GM23248 (cell line): ENCODE measurements at regions not wholly inside any gene's neighbourhood (a gene's known extent, or its start where the extent isn't known, plus 50 kb on each side); places are given as distances from the start of the nearest gene placed in this dataset.
A peak's percentile ranks its signal among the peaks of the same experiment; 100 is the strongest.

Experiments
- DNase-seq: peaks from one replicate; pipeline ENCODE4 v3.0.0-alpha.2; 2015
- H2AFZ ChIP-seq: fragments of 200-600 bp; sonication (generic); 2 replicates; pipeline ENCODE4 v1.6.1; 2016; ENCODE audit warnings: antibody characterized with exemption
- H3F3A ChIP-seq: fragments of 200-600 bp; sonication (generic); 2 replicates; pipeline ENCODE4 v1.6.1; 2016; ENCODE audit warnings: mild to moderate bottlenecking, antibody characterized with exemption, mixed run types; ENCODE audit not compliant: insufficient read depth
- H3K27ac ChIP-seq: fragments of 200-600 bp; sonication (generic); 2 replicates; pipeline ENCODE4 v1.5.1; 2016; ENCODE audit warnings: mild to moderate bottlenecking
- H3K27me3 ChIP-seq: fragments of 200-600 bp; sonication (generic); replicated peaks from 2 replicates; pipeline ENCODE4 v1.6.1; 2016; ENCODE audit warnings: mild to moderate bottlenecking; ENCODE audit not compliant: insufficient read depth
- H3K36me3 ChIP-seq: fragments of 200-600 bp; sonication (generic); 2 replicates; pipeline ENCODE4 v1.6.1; 2016; ENCODE audit warnings: low read depth, mild to moderate bottlenecking
- H3K4me1 ChIP-seq: fragments of 200-600 bp; sonication (generic); 2 replicates; pipeline ENCODE4 v1.6.1; 2016; ENCODE audit warnings: mild to moderate bottlenecking; ENCODE audit not compliant: insufficient read depth
- H3K4me2 ChIP-seq: fragments of 200-600 bp; sonication (generic); one replicate; pipeline ENCODE4 v1.6.1; 2016; ENCODE audit warnings: mild to moderate bottlenecking; ENCODE audit not compliant: unreplicated experiment
- H3K4me3 ChIP-seq: fragments of 200-600 bp; sonication (generic); 2 replicates; pipeline ENCODE4 v1.5.1; 2016; ENCODE audit warnings: mild to moderate bottlenecking
- H3K79me2 ChIP-seq: fragments of 200-600 bp; sonication (generic); 2 replicates; pipeline ENCODE4 v1.6.1; 2016; ENCODE audit warnings: mild to moderate bottlenecking; ENCODE audit not compliant: insufficient read depth
- H3K9ac ChIP-seq: fragments of 200-600 bp; sonication (generic); 2 replicates; pipeline ENCODE4 v1.6.1; 2016; ENCODE audit warnings: mild to moderate bottlenecking
- H3K9me2 ChIP-seq: fragments of 200-600 bp; sonication (generic); 2 replicates; pipeline ENCODE4 v1.6.1; 2016; ENCODE audit warnings: mixed run types, mild to moderate bottlenecking, moderate library complexity; ENCODE audit not compliant: insufficient read depth
- H3K9me3 ChIP-seq: fragments of 200-600 bp; sonication (generic); one replicate; pipeline ENCODE4 v1.6.1; 2017; ENCODE audit warnings: low read depth
- H4K20me1 ChIP-seq: fragments of 200-600 bp; sonication (generic); 2 replicates; pipeline ENCODE4 v1.6.0; 2016; ENCODE audit not compliant: insufficient read depth
- EZH2 ChIP-seq: fragments of 200-600 bp; sonication (generic); IDR thresholded peaks from 2 replicates; pipeline ENCODE4 v1.6.1; 2018; ENCODE audit warnings: antibody characterized with exemption, mild to moderate bottlenecking; ENCODE audit not compliant: insufficient read depth, poor library complexity, severe bottlenecking
- EZH2phosphoT487 ChIP-seq: fragments of 200-600 bp; sonication (generic); IDR thresholded peaks from 2 replicates; pipeline ENCODE4 v1.6.1; 2018; ENCODE audit warnings: antibody characterized with exemption, moderate library complexity, mild to moderate bottlenecking, low read depth; ENCODE audit not compliant: insufficient read depth
- WGBS, 2 experiments: methylation state at CpG; one replicate each; pipeline ENCODE4 v1.1.6; 2015 to 2017; ENCODE audit warnings: low lambda C conversion rate in 2 of 2, low coverage in 1 of 2; ENCODE audit errors: missing lambda C conversion rate in 2 of 2; 5-methylcytosine and 5-hydroxymethylcytosine counted together
- in situ Hi-C: fragments of 300-500 bp; cut with MboI; formaldehyde crosslinking; loops from 2 replicates; pipeline ENCODE4 v1.15.0; 2020

DNA sequence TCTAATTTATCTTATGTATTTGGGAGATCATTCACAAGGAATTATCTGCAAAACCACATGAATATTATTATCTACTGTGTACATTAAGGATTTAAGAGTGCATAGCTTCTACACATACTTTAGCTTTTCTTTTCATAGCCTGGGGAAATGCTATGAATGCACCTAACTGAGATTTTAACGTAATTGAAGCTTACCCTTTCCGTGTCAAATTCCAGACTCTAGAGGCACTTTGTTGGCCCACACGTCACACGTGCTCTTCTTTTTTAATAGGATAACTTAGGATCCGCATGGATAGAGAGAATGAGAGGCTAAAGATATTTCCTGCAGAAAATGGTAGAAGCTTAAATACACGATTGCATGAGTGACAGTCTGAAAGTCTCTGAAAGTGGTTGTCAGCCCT lies 481.1 kb downstream of the PCNX1 start:
- WGBS, 2 experiments = 97% methylated on average over 6 of the region's 6 CpGs
- Histone ChIP-seq H2AFZ (no peak overlapping the region), H3F3A (no peaks in the 10 kb centered on the region; the same call in 1 of the 2 replicates), H3K36me3 (no peaks in the 10 kb centered on the region), H3K27me3 (no peaks in the 10 kb centered on the region), H3K79me2 (peaks cover 100% of the 10 kb centered on the region), H3K4me1 (peaks cover 8% of the 10 kb centered on the region; the same call in 1 of the 2 replicates), H3K4me3 (no peak overlapping the region), H3K9me3 (no peaks in the 10 kb centered on the region), H3K9me2 (no peaks in the 10 kb centered on the region), H3K4me2 (no peak overlapping the region), H3K9ac (no peak overlapping the region), H3K27ac (no peak overlapping the region), H4K20me1 (no peaks in the 10 kb centered on the region; the same call in 1 of the 2 replicates)
- TF ChIP-seq EZH2 = no peak
- TF ChIP-seq EZH2phosphoT487 = no peak
- DNase-seq = no peak
- in situ Hi-C loops = no loop called here

DNA sequence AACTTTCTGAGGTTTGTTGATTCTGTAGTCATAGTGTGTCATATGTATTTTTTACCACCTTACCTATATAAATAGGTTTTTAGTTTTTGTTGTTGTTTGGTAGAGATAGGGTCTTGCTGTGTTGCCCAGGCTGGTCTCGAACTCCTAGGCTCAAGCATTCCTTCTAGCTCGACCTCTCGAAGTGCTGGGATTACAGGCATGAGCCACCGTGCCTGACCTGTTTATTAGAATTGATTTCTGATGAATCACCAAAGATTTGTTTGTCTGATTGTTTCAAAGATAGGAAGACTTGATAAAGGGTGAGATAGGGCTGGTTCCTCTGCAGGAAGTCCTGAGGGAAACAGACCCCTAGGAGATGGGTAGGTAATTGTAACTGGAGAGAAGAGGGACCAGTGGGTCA lies 481.6 kb downstream of the PCNX1 start:
- TF ChIP-seq EZH2phosphoT487 = no peak
- no peak for TF ChIP-seq EZH2
- H3F3A ChIP-seq = no peaks in the 10 kb centered on the region; the same call in 1 of the 2 replicates
- no peak overlapping the region for H2AFZ ChIP-seq
- peaks cover 100% of the 10 kb centered on the region for H3K79me2 ChIP-seq
- no peak overlapping the region for H3K9ac ChIP-seq
- in situ Hi-C loops = no loop called here
- no peak overlapping the region for H3K4me3 ChIP-seq
- no peaks in the 10 kb centered on the region for H3K36me3 ChIP-seq
- no peak overlapping the region for H3K27ac ChIP-seq
- H3K4me2 ChIP-seq = no peak overlapping the region
- no peaks in the 10 kb centered on the region for H3K27me3 ChIP-seq
- no peak for DNase-seq
- WGBS, 2 experiments = 90 to 94% methylated on average over 4 of the region's 4 CpGs
- peaks cover 6% of the 10 kb centered on the region; the same call in 1 of the 2 replicates for H3K4me1 ChIP-seq
- H3K9me2 ChIP-seq = no peaks in the 10 kb centered on the region
- H4K20me1 ChIP-seq = no peaks in the 10 kb centered on the region; the same call in 1 of the 2 replicates
- no peaks in the 10 kb centered on the region for H3K9me3 ChIP-seq

DNA sequence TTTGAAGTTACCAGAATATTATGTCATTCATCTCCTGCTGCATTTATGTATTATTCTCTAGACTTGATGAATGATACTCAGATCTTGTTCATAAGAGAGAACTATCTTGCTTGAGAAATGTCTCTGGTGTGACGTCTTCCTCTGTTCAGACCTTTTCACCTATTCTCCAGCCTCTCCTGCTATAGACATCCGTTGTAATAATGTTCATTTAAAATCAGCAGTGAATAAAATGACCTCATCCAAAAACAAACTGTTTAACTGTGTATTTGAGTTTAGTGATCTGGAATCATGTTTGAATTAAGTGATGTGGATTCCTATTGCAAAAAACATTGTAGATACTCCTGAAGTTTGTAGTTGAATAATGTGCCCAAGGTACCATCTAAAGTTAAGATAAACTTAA lies 487.1 kb downstream of the PCNX1 start:
- Histone ChIP-seq H3K4me2 (no peak overlapping the region), H3K79me2 (peaks cover 100% of the 10 kb centered on the region), H3K9me2 (no peaks in the 10 kb centered on the region), H3K9ac (peak overlapping the region; percentile 7; the same call in 1 of the 2 replicates), H3K4me3 (no peak overlapping the region), H3K36me3 (no peaks in the 10 kb centered on the region), H3K27me3 (no peaks in the 10 kb centered on the region), H3F3A (peaks cover 6% of the 10 kb centered on the region; the same call in 1 of the 2 replicates), H2AFZ (no peak overlapping the region), H4K20me1 (no peaks in the 10 kb centered on the region; the same call in 1 of the 2 replicates), H3K27ac (peak overlapping the region; percentile 44; the same call in 1 of the 2 replicates), H3K9me3 (no peaks in the 10 kb centered on the region), H3K4me1 (peaks cover 12% of the 10 kb centered on the region)
- DNase-seq = no peak
- WGBS, 2 experiments = 49 to 55% methylated on average over 2 of the region's 2 CpGs
- in situ Hi-C loops = no loop called here
- TF ChIP-seq EZH2 (no peak), EZH2phosphoT487 (no peak)

DNA sequence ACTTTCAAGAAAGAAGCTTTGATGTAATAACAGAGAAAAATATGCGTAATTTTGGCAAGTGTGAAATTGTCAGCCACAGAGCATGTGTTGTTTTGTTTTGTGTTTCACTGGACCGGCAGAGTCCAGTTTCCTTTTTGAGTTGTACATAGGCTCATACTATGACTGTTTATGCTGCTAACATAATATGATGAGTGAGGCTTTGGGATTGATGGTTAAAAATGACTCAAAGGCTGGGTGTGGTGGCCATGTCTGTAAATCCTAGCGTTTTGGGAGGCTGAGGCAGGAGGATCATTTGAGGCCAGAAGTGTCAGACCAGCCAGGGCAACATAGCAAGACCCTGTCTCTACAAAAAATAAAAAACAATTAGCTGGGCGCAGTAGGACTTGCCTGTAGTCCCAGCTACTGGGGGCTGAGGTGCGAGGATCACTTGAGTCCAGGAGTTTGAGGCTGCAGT lies 487.9 kb downstream of the PCNX1 start:
- Histone ChIP-seq H3K4me2 (peak overlapping the region; percentile 36), H3K9ac (peak overlapping the region; percentile 7; the same call in 1 of the 2 replicates), H3F3A (peaks cover 6% of the 10 kb centered on the region; the same call in 1 of the 2 replicates), H3K4me1 (peaks cover 12% of the 10 kb centered on the region), H3K4me3 (no peak overlapping the region), H3K79me2 (peaks cover 100% of the 10 kb centered on the region), H3K9me2 (no peaks in the 10 kb centered on the region), H4K20me1 (no peaks in the 10 kb centered on the region), H3K36me3 (no peaks in the 10 kb centered on the region), H3K27ac (peak overlapping the region; percentile 44), H3K27me3 (no peaks in the 10 kb centered on the region), H3K9me3 (no peaks in the 10 kb centered on the region), H2AFZ (no peak overlapping the region)
- in situ Hi-C loops = no loop called here
- peak; percentile 79 for DNase-seq
- WGBS, 2 experiments = 46 to 49% methylated on average over 5 of the region's 5 CpGs
- TF ChIP-seq EZH2 (no peak), EZH2phosphoT487 (no peak)

DNA sequence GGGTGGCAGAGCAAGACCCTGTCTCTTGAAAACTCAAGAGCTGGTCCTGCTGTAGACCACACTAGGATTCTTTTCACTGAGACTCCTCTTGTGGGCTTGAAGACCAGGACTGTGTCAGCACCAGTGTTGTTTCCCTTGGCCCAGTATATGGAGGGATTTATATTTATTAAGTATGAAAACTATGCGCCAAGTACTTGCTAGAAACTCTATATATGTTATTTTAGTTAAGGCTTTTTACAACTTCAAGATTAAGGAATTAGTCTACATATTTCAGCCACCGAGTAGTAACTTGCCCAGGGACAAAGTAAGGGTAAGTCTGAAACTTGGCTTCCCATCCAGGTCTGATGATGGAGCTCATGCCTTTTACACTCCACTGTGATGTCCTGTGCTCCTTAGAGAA lies 488.4 kb downstream of the PCNX1 start:
- peak overlapping the region; percentile 36 for H3K4me2 ChIP-seq
- H3K9me3 ChIP-seq = no peaks in the 10 kb centered on the region
- H3K4me3 ChIP-seq = no peak overlapping the region
- in situ Hi-C loops = no loop called here
- no peaks in the 10 kb centered on the region for H3K36me3 ChIP-seq
- no peak for DNase-seq
- H3F3A ChIP-seq = peaks cover 6% of the 10 kb centered on the region; the same call in 1 of the 2 replicates
- H4K20me1 ChIP-seq = no peaks in the 10 kb centered on the region
- no peak for TF ChIP-seq EZH2
- TF ChIP-seq EZH2phosphoT487 = no peak
- no peak overlapping the region for H3K9ac ChIP-seq
- H3K79me2 ChIP-seq = peaks cover 100% of the 10 kb centered on the region
- peaks cover 13% of the 10 kb centered on the region for H3K4me1 ChIP-seq
- peak overlapping the region; percentile 44 for H3K27ac ChIP-seq
- no peaks in the 10 kb centered on the region for H3K9me2 ChIP-seq
- no peaks in the 10 kb centered on the region for H3K27me3 ChIP-seq
- no peak overlapping the region for H2AFZ ChIP-seq
- 100% methylated on average over 2 of the region's 2 CpGs for WGBS, 2 experiments
